ENCODE measurements at regions not wholly inside any gene's neighbourhood (a gene's known extent, or its start where the extent isn't known, plus 50 kb on each side); places are given as distances from the start of the nearest gene placed in this dataset.

- WGBS, 2 donors, result 67 to 74% methylated on average over 6 of the region's 6 CpGs
Observed at GRCh38 chr10:28951484-28951883, 274.2 kb downstream of the BAMBI start.

GRCh38 chr10:28952523-28952922 lies 275.2 kb downstream of the BAMBI start:
- no peak for DNase-seq (ENCODE audit: low spot score in 2 of 2)
- no peak overlapping the region for H3K4me3 ChIP-seq (ENCODE audit: low read depth, poor library complexity, severe bottlenecking)
- no peak for TF ChIP-seq POLR2A (IDR thresholded peaks at IDR 0.05)
- intact Hi-C loops (cut with DNase I; ENCODE audit: low total_unique reads), result no loop called here

More at GRCh38 chr10:28951484-28951883, 274.2 kb downstream of the BAMBI start:
- H3K4me3 ChIP-seq (ENCODE audit: low read depth, poor library complexity, severe bottlenecking), result no peak overlapping the region
- DNase-seq (ENCODE audit: low spot score in 2 of 2), result no peak
- intact Hi-C loops (cut with DNase I; ENCODE audit: low total_unique reads), result no loop called here
- no peak for TF ChIP-seq POLR2A (IDR thresholded peaks at IDR 0.05)
- no peak for TF ChIP-seq CTCF (IDR thresholded peaks at IDR 0.05)

GRCh38 chr10:28954211-28954610 lies 276.9 kb downstream of the BAMBI start:
- no peak overlapping the region for H3K4me3 ChIP-seq (ENCODE audit: low read depth, poor library complexity, severe bottlenecking)
- intact Hi-C loops (cut with DNase I; ENCODE audit: low total_unique reads), result no loop called here
- no peak for DNase-seq (ENCODE audit: low spot score in 2 of 2)
- 60 to 67% methylated on average over 2 of the region's 2 CpGs for WGBS, 2 donors
- TF ChIP-seq CTCF (IDR thresholded peaks at IDR 0.05), result no peak
- TF ChIP-seq POLR2A (IDR thresholded peaks at IDR 0.05), result no peak

GRCh38 chr10:28958468-28958867 lies 281.1 kb downstream of the BAMBI start:
- no peak for DNase-seq (ENCODE audit: low spot score in 2 of 2)
- H3K4me3 ChIP-seq (ENCODE audit: low read depth, poor library complexity, severe bottlenecking), result no peak overlapping the region
- intact Hi-C loops (cut with DNase I; ENCODE audit: low total_unique reads), result no loop called here
- TF ChIP-seq POLR2A (IDR thresholded peaks at IDR 0.05) (no peak), CTCF (IDR thresholded peaks at IDR 0.05) (no peak)

- WGBS, 2 donors, result 89 to 92% methylated on average over 7 of the region's 7 CpGs
- DNase-seq (ENCODE audit: low spot score in 2 of 2), result no peak
- TF ChIP-seq POLR2A (IDR thresholded peaks at IDR 0.05) (no peak), CTCF (IDR thresholded peaks at IDR 0.05) (no peak)
- H3K4me3 ChIP-seq (ENCODE audit: low read depth, poor library complexity, severe bottlenecking), result no peak overlapping the region
- intact Hi-C loops (cut with DNase I; ENCODE audit: low total_unique reads), result no loop called here
Observed at GRCh38 chr10:28959850-28960501, 282.7 kb downstream of the BAMBI start.

- intact Hi-C loops (cut with DNase I; ENCODE audit: low total_unique reads), result no loop called here
- DNase-seq (ENCODE audit: low spot score in 2 of 2), result no peak
- TF ChIP-seq CTCF (IDR thresholded peaks at IDR 0.05) (no peak), POLR2A (IDR thresholded peaks at IDR 0.05) (no peak)
- H3K4me3 ChIP-seq (ENCODE audit: low read depth, poor library complexity, severe bottlenecking), result no peak overlapping the region
- 85 to 88% methylated on average over 4 of the region's 4 CpGs for WGBS, 2 donors
Observed at GRCh38 chr10:28962768-28963167, 285.4 kb downstream of the BAMBI start.

Measured in lower leg skin (tissue), 4 donors.